ENCODE measurements at regions not wholly inside any gene's neighbourhood (a gene's known extent, or its start where the extent isn't known, plus 50 kb on each side); places are given as distances from the start of the nearest gene placed in this dataset.

DNA sequence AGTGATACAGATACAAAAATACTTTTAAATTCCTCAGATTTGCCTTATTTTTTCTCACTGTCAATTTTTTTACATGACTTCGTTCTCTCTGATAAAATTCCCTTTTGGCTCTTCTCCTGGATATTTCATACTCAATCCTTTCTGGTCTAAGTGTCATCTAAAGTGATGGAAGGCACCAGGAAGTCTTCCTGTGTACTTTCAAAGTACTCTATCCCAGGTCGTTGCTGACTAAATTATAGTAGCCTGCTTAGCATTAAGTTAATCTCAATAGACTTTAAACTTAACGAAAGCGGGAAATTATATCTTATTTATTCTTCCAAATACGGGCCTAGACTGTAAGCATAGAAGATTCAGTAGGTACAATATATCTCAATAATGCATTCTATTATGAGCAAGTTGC lies 67.8 kb downstream of the CASP12 start:
- DNase-seq (ENCODE audit: low spot score) = no peak

GRCh38 chr11:104830080-104830479 lies 68.2 kb downstream of the CASP12 start:
- no peak for DNase-seq (ENCODE audit: low spot score)

- no peak for DNase-seq (ENCODE audit: low spot score)
Measured at GRCh38 chr11:104826772-104827171, 71.5 kb downstream of the CASP12 start.

- DNase-seq (ENCODE audit: low spot score) = no peak
Measured at GRCh38 chr11:104823657-104824056, 74.6 kb downstream of the CASP12 start.

- DNase-seq (ENCODE audit: low spot score) = no peak
Measured at GRCh38 chr11:104820431-104820830, 77.8 kb downstream of the CASP12 start.

GRCh38 chr11:104819603-104820002 lies 78.7 kb downstream of the CASP12 start:
- DNase-seq (ENCODE audit: low spot score) = no peak

DNA sequence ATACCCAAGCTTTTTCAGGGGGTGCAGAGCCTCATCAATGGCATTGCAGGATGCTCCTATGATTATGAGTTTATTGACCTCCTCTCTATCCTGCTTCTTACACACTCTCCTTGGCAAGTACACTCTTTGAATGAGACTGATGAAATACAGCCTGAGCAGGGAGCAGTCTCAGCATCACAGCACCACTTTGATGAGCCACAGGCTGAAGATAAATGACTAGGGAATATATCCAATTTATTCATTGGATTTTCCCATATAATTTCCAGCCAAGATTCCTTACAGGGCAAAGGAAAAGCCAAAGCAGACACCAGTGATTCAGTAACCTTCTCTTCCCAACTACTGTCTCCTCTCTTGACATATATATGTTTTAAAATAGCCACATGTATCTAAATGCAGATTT lies 79.2 kb downstream of the CASP12 start:
- no peak for DNase-seq (ENCODE audit: low spot score)

DNA sequence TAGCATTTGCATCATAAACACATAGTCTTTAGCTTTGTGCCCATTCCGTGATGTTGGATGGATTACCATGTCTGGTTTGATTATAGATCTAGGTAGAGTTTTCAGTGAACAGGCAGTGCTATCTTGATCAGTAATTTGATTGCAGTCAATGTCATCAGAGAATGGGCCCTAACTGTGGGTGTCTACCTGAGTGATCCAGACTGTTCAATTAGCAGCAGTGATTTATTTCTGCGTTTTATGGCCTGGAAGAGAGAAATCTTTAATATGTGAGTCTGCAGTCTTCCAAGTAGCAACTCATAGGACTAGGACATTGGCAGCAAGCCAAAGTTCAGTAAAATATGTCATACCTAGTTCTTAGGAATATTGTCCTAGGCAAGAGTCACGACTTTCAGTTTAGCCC lies 80.3 kb downstream of the CASP12 start:
- DNase-seq (ENCODE audit: low spot score) = no peak

DNA sequence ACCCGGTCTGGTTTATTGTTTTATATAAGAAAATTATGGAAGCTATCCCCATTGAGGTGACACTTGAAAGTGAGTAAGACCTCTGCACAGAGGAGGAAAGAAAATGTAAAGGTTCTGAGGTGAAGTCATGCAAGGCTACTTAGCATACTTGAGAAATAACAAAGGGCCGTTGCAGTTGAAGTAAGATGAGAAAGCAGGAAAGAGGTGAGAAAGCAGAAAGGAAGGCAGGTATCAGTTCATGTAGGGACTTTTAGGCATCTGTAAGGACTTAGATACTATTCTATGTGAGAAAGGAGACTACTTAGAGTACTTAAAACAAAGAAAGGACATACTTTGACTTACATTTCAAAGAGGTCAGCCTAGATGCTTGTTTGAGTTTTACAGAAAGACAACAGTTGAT lies 84.7 kb downstream of the CASP12 start:
- DNase-seq (ENCODE audit: low spot score) = no peak

DNA sequence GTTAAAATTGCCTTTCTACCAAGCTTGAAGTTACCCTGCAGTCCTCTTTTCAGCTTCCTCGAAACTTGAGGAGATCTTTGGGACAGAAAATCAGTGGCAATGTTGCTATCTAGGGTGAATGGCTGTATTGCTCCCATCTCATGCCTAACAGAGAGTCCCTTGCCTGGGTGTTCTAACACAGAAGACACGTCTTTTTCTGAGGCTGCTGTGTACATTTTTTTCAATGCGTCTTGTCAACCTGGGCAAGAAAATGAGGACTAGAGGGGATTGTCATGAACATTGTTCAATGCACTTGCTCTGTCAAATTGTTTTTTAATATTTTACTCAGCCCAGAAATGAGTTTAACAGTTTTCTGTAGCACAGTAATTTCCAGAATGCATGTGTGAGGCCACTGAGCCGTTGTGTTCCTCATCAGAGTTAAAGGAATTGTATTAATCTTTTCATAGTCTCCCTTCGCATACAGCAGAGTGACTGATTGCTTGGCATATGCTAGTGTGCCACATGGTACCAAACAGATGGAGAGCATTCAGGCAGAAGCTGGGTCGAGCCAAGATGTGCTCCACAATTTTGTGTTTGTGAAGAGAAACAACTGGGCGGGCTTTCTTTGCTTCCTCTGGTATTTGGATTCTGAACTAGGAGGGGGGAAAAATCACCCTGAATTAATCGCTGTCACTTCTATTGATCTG lies 86.0 kb downstream of the CASP12 start:
- DNase-seq (ENCODE audit: low spot score) = no peak

DNA sequence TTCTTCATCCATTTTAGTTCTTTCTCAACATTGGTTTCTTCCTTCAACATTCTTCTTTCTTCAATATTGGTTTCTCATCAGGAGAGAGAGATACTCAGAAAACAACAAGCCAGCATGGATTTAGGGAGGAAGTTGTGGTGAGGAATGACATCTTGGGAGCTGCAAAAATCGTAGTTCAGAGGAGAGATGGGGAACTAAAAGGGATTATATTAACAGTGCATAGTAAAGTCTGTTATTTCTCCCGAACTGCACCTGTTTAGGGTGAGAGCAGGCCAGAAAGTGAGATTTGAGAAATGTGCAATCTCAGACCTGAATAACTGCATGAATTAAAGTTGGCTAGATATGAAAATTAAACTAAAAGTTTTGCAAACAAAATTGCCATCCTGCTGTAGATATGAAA lies 94.5 kb downstream of the CASP12 start:
- no peak for DNase-seq (ENCODE audit: low spot score)

DNA sequence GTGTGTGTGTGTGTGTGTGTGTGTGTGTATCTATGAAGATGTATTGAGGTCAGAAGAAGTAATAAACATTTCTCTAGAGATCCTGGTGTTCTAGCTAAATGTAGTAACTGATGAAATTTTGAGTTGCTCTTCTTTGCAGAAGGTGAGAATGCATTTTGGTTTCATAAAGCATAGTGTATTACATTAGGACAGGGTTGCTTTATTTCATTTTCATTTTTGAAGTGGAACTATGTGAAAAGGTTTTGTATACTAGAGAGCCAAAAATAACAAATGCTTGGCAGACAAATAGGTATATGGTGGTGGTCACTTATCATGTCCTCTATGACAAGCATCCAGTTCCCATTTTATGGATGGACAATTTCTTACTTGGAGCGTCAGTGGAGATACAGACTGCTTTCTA lies 99.0 kb downstream of the CASP12 start:
- no peak for DNase-seq (ENCODE audit: low spot score)

DNA sequence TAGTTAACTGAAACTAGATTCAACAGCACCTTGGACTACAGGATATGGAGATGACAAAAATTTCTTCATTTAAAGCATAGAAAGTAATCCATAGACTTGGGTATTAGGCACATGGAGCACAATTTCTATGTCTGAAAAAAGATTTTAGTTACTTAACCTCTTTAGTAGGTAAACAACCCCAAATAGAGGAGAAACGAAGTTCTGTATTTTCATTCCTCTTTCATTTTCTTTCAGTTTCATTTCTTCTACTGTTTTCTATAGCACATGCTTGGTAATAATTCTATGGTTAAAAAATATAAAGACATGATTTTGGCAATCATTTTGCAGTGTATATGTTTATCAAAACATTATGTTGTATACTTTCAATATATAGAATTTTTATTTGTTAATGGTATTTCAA lies 99.5 kb downstream of the CASP12 start:
- DNase-seq (ENCODE audit: low spot score) = no peak

DNA sequence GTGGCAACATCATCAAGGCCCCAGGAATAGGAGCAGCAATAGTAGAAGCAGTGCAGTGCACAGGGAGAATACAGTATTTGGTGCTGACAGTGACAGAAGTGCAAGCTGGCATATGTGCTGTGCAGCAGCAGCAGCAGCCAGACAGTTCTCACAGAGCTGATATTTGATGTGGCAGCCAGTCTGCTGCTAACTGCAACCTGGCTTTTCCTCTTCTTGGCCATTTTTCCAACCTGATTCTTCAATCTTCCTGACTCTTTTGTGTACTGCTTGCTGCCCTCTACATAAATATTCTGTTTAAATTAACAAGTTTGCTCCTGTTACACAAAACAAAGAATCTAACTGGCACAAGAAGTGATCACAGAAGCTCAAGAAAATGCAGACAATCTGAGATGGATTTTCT lies 102.0 kb downstream of the CASP12 start:
- no peak for DNase-seq (ENCODE audit: low spot score)

GRCh38 chr11:104795501-104796213 lies 102.6 kb downstream of the CASP12 start:
- DNase-seq (ENCODE audit: low spot score) = no peak

GRCh38 chr11:104792861-104793260 lies 105.4 kb downstream of the CASP12 start:
- DNase-seq (ENCODE audit: low spot score) = no peak

DNA sequence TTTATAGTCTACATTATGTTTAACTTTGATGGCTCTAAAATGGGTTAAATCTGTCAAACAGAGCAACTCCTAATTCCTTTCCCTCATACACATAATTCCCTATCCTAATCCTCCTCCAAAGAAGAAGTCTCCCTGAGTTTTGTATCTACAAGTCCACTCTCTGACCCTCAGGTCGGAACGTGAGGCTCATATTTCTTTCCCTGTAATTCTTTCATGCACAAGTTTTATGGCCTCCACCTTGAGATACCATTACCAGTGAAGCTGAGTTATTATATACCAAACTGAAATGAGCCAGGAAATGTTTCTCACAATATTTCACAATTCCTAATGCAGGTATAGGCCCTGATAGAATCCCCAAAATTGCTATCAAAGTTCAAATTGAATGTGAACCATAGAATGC lies 106.4 kb downstream of the CASP12 start:
- DNase-seq (ENCODE audit: low spot score) = no peak

- DNase-seq (ENCODE audit: low spot score) = no peak
Measured at GRCh38 chr11:104784684-104785460, 113.4 kb downstream of the CASP12 start.

- no peak for DNase-seq (ENCODE audit: low spot score)
Measured at GRCh38 chr11:104783241-104783640, 115.0 kb downstream of the CASP12 start.

GRCh38 chr11:104782377-104782754 lies 115.9 kb downstream of the CASP12 start:
- no peak for DNase-seq (ENCODE audit: low spot score)

DNA sequence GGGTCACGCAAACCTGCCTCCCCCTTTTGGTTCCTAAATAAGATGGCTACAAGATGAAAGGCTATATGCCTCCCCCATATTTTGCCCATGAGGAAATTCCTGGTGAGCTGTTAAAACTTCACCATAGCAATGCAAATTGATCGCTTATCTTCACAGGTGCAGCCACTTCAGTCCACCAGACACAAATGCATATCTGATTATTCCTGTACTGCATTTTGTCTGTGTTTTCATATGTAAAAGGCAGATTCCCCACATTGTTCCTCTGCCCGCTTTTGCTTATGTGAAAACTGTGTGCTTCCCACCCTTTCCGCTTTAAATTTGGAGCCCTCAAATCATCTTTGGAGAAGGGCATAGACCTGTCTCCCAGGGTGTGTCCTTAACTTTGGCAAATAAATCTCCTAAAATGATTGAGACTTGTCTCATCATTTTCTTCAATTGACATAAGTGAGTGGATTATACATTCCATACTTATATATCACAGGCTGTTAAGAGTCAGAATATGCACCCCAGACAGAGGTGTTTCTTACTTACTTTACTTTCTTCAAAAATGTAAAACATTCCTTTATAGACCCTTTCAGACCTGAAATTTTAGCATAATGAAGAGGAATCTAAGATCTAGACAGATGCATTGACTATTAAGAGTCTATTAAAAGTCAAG lies 116.4 kb downstream of the CASP12 start:
- no peak for DNase-seq (ENCODE audit: low spot score)

GRCh38 chr11:104781037-104781436 lies 117.2 kb downstream of the CASP12 start:
- DNase-seq (ENCODE audit: low spot score) = no peak
